Heart left ventricle (tissue), 13 donors: ENCODE measurements at regions not wholly inside any gene's neighbourhood (a gene's known extent, or its start where the extent isn't known, plus 50 kb on each side); places are given as distances from the start of the nearest gene placed in this dataset.

Source experiments
- POLR2A ChIP-seq, 2 donors: fragments of 450-650 bp; IDR thresholded peaks; one replicate each; pipeline ENCODE4 v1.6.1; 2017; ENCODE audit warnings: antibody characterized with exemption in 2 of 2, mild to moderate bottlenecking in 2 of 2, moderate library complexity in 2 of 2
- TF ChIP-seq, protein P1 (sequence below), 12 donors: fragments of 200-600 bp; sonication (generic) in 4 of 12; IDR thresholded peaks; one replicate each; pipeline versions ENCODE4 v1.5.0 to v1.8.0; 2018 to 2022; ENCODE audit warnings: antibody characterized with exemption in 12 of 12, mild to moderate bottlenecking in 5 of 12
- donor health status: ischemic (EF 13 %, LVEDD 7.1; RV severe dilation, severe dysfunction).
- donor health status: DM: no; HTN: yes; CAD: no.
- donor health status: DM: no; HTN: no; CAD: no.
- donor health status: ischemic (EF 25% LVEDD 6.9; RV normal size, moderate dysfunction).
- donor health status: ischemic (EF 25% LVEDD 5.7; RV mildly dilated, moderate dysfunction).
- donor health status: ischemic (EF 35%, LVEDD 5.7; RV mildly dilated, moderate dysfunction).
- donor health status: nonischemic (EF 11% LVEDD 7.7; RV severe dilation, severe dysfunction).
- donor health status: DM: yes; HTN: yes; CAD: no.
- donor health status: PGD.
- donor health status: ischemic (EF 29% LVEDD 5.4; RV normal size, mild dysfunction).
- donor health status: nonischemic (EF 23%, LVEDD 6.1; RV moderate dilation, normal function).

DNA sequence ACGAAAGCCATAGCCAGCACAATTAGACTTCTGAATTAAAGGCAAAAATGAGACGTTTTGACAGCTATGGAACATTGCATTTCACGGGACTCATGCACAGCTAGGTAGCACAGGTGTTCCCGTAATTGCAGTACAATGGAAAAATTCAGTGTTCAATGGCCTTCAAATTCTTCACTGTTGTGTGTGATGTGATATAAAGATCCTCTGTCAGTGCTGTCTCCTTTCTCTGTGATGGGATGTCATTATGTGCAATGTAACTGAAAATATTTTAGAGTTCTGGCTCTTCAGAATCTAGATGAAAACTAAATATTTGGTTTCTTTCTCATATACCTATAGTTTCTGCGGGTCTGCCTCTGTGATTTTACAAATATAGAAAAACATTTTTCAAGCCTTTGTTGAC, 1599.7 kb downstream of the MRPL39 start:
- TF ChIP-seq, protein P1, sequence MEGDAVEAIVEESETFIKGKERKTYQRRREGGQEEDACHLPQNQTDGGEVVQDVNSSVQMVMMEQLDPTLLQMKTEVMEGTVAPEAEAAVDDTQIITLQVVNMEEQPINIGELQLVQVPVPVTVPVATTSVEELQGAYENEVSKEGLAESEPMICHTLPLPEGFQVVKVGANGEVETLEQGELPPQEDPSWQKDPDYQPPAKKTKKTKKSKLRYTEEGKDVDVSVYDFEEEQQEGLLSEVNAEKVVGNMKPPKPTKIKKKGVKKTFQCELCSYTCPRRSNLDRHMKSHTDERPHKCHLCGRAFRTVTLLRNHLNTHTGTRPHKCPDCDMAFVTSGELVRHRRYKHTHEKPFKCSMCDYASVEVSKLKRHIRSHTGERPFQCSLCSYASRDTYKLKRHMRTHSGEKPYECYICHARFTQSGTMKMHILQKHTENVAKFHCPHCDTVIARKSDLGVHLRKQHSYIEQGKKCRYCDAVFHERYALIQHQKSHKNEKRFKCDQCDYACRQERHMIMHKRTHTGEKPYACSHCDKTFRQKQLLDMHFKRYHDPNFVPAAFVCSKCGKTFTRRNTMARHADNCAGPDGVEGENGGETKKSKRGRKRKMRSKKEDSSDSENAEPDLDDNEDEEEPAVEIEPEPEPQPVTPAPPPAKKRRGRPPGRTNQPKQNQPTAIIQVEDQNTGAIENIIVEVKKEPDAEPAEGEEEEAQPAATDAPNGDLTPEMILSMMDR (IDR thresholded peaks at IDR 0.05), result no peak
- TF ChIP-seq POLR2A (IDR thresholded peaks at IDR 0.05), result no peak
